HepG2 (cell line): ENCODE measurements at regions not wholly inside any gene's neighbourhood (a gene's known extent, or its start where the extent isn't known, plus 50 kb on each side); places are given as distances from the start of the nearest gene placed in this dataset.

Experiments used
- ATAC-seq: fragments of 200-7000 bp; cut with Tn5 transposase; 3 replicates; pipeline ENCODE4 v1.9.1; 2020; ENCODE audit warnings: mild to moderate bottlenecking, moderate library complexity
- BruUV-seq: library from RNA; stranded (reverse); fragments of 400-500 nt; replicated peaks from 2 replicates; lab custom pipeline; 2021; lab: Mats Ljungman, UMichigan
- CTCF ChIA-PET: fragments of 300-600 bp; formaldehyde crosslinking; extraction: SDS; loops from one replicate; lab custom pipeline; 2021; ENCODE audit warnings: low total read pairs, inconsistent platforms, low intra/inter-chr PET ratio; lab: Yijun Ruan, JAX
- POLR2A ChIA-PET: fragments of 350-600 bp; sonication (Branson Sonifier 250); formaldehyde crosslinking; loops from one replicate; lab custom pipeline; 2020; ENCODE audit warnings: antibody characterized with exemption, inconsistent platforms; lab: Yijun Ruan, JAX
- DNase-seq: peaks from one replicate; pipeline ENCODE4 v3.0.0-alpha.2; 2015; ENCODE audit warnings: low spot score
- FAIRE-seq: peaks from 3 replicates; lab custom pipeline; 2011; peaks lifted over from hg19 to GRCh38; lab: Jason Lieb, UNC
- H2AFZ ChIP-seq: one replicate; pipeline ENCODE4 v1.6.1; 2011; ENCODE audit warnings: low read length, inconsistent platforms
- H3K27ac ChIP-seq: fragments of 300-600 bp; 3 replicates; pipeline ENCODE4 v1.8.0; 2011; ENCODE audit warnings: mixed run types, mild to moderate bottlenecking, mixed read lengths, low read length, inconsistent platforms; ENCODE audit not compliant: insufficient read depth; ENCODE audit errors: extremely low read length
- H3K27me3 ChIP-seq, 2 experiments: fragments of 200-600 bp in 1 of 2; 2 replicates in 1 of 2; 3 replicates in 1 of 2; pipeline versions ENCODE4 v1.6.0 to v1.8.0; 2011; ENCODE audit warnings: low read length in 2 of 2, mild to moderate bottlenecking in 2 of 2, moderate library complexity in 2 of 2, inconsistent platforms in 1 of 2; ENCODE audit not compliant: insufficient read depth in 2 of 2, control insufficient read depth in 1 of 2
- H3K36me3 ChIP-seq, 2 experiments: fragments of 200-600 bp in 1 of 2; replicated peaks in 1 of 2; 2 replicates in 1 of 2; 3 replicates in 1 of 2; pipeline versions ENCODE4 v1.5.1 to v1.8.0; 2011; ENCODE audit warnings: low read length in 2 of 2, inconsistent platforms in 1 of 2; ENCODE audit not compliant: insufficient read depth in 2 of 2, control insufficient read depth in 1 of 2
- H3K4me1 ChIP-seq: 2 replicates; pipeline ENCODE4 v1.5.1; 2012; ENCODE audit warnings: low read length, inconsistent platforms; ENCODE audit not compliant: insufficient read depth
- H3K4me2 ChIP-seq: 2 replicates; pipeline ENCODE4 v1.6.0; 2011; ENCODE audit warnings: low read depth, low read length, inconsistent platforms
- H3K4me3 ChIP-seq, 3 experiments: fragments of 200-600 bp in 1 of 3; sonication (generic), shearing (Covaris generic) in 1 of 3; replicated peaks in 1 of 3; 2 replicates each; pipeline ENCODE4 v1.5.1; 2011 to 2016; ENCODE audit warnings: low read length in 3 of 3, inconsistent platforms in 2 of 3, low read depth in 2 of 3, mild to moderate bottlenecking in 2 of 3, control low read depth in 1 of 3, mixed read lengths in 1 of 3; ENCODE audit not compliant: insufficient read depth in 1 of 3
- H3K79me2 ChIP-seq: one replicate; pipeline ENCODE4 v1.6.1; 2011; ENCODE audit warnings: low read length, inconsistent platforms; ENCODE audit not compliant: insufficient read depth
- H3K9ac ChIP-seq: 2 replicates; pipeline ENCODE4 v1.6.0; 2011; ENCODE audit warnings: mild to moderate bottlenecking, low read depth, low read length, inconsistent platforms; ENCODE audit not compliant: insufficient read depth
- H3K9me3 ChIP-seq: 2 replicates; pipeline ENCODE4 v1.5.1; 2012; ENCODE audit warnings: mild to moderate bottlenecking, low read length
- H4K20me1 ChIP-seq: 2 replicates; pipeline ENCODE4 v1.6.0; 2011; ENCODE audit warnings: inconsistent platforms, mild to moderate bottlenecking, low read length, moderate library complexity; ENCODE audit not compliant: insufficient read depth
- AGO1 ChIP-seq: fragments of 200-400 bp; formaldehyde crosslinking; IDR thresholded peaks from 2 replicates; pipeline ENCODE4 v1.6.1; 2017; ENCODE audit warnings: mild to moderate bottlenecking, low read depth, low read length, moderate library complexity; ENCODE audit not compliant: poor library complexity, severe bottlenecking
- AKAP8 ChIP-seq: sonication (generic); formaldehyde crosslinking; IDR thresholded peaks from 2 replicates; pipeline ENCODE4 v1.5.1; 2020; ENCODE audit warnings: mild to moderate bottlenecking, missing genetic modification reagents
- MEIS2 ChIP-seq: sonication (generic); formaldehyde crosslinking; IDR thresholded peaks from 2 replicates; pipeline ENCODE4 v1.9.0; 2021; ENCODE audit warnings: mild to moderate bottlenecking, missing genetic modification reagents
- NRL ChIP-seq: sonication (generic); formaldehyde crosslinking; IDR thresholded peaks from 2 replicates; pipeline ENCODE4 v1.5.0; 2020; ENCODE audit warnings: missing genetic modification reagents, mild to moderate bottlenecking, moderate library complexity, borderline replicate concordance
- PITX1 ChIP-seq: sonication (generic); formaldehyde crosslinking; IDR thresholded peaks from 2 replicates; pipeline ENCODE4 v1.5.1; 2020; ENCODE audit warnings: mild to moderate bottlenecking, missing genetic modification reagents
- SNAPC2 ChIP-seq: sonication (generic); formaldehyde crosslinking; IDR thresholded peaks from 2 replicates; pipeline ENCODE4 v1.8.1; 2022; ENCODE audit warnings: mild to moderate bottlenecking, missing genetic modification reagents
- SSRP1 ChIP-seq: IDR thresholded peaks from 2 replicates; pipeline ENCODE4 v1.6.1; 2016; ENCODE audit warnings: control low read depth
- TOPORS ChIP-seq: sonication (generic); formaldehyde crosslinking; IDR thresholded peaks from 2 replicates; pipeline ENCODE4 v1.8.0; 2023; ENCODE audit warnings: mild to moderate bottlenecking, missing genetic modification reagents
- ZNF333 ChIP-seq: sonication (generic); formaldehyde crosslinking; IDR thresholded peaks from 2 replicates; pipeline ENCODE4 v1.4.0; 2020; ENCODE audit warnings: mild to moderate bottlenecking, missing genetic modification reagents, borderline replicate concordance
- ZSCAN20 ChIP-seq: sonication (generic); formaldehyde crosslinking; IDR thresholded peaks from 2 replicates; pipeline ENCODE4 v1.4.0; 2020; ENCODE audit warnings: missing genetic modification reagents, mild to moderate bottlenecking, borderline replicate concordance
- WGBS: methylation state at CpG from one replicate; pipeline ENCODE4 v1.1.6; 2017; ENCODE audit warnings: low lambda C conversion rate; 5-methylcytosine and 5-hydroxymethylcytosine counted together
- in situ Hi-C: cut with HindIII; loops from 2 replicates; pipeline ENCODE4 v1.10.0; 2017; ENCODE audit warnings: low pct_unique_long_range_greater_than_20kb; ENCODE audit not compliant: extremely low pct_ligation_motif_present
- intact Hi-C: fragments of 100-400 bp; cut with micrococcal nuclease; formaldehyde crosslinking; loops from one replicate; pipeline ENCODE4 v1.10.0; 2022; ENCODE audit not compliant: unreplicated experiment
- TF ChIP-seq, protein P1 (sequence below), 2 experiments: fragments of 450-650 bp in 1 of 2; sonication (generic) in 1 of 2; formaldehyde crosslinking in 1 of 2; IDR thresholded peaks; 2 replicates each; pipeline versions ENCODE4 v1.6.1 to v1.8.0; 2016 to 2022; ENCODE audit warnings: antibody characterized with exemption in 1 of 2, mild to moderate bottlenecking in 1 of 2, missing genetic modification reagents in 1 of 2
- TF ChIP-seq, protein P2 (sequence below): IDR thresholded peaks from 2 replicates; pipeline ENCODE4 v1.6.1; 2016; ENCODE audit warnings: low read depth, control low read depth

DNA sequence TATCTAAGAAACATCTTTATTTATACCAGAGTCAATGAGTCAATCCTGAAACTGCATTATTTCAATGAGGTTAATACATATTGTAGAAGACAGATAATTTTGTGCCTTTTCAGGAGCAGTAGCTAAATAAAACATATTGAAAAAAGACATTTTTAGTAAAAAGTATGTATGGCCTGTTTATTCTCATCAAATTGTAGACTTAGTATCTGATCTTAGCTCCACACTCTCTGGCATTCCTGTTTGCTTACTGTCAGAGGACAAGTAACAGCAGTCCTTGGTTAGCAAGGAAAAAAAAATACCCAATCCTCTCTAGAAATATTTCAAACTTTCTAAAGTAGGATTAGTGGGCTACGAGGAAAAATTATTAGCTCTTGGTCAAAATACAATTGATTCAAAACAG is 50.5 kb upstream of the GUCY1A1 start:
- BruUV-seq = no TSS peak
- Histone ChIP-seq H3K9me3 (no peaks in the 10 kb centered on the region), H3K4me2 (no peak overlapping the region), H3K27me3 (no peaks in the 10 kb centered on the region), H2AFZ (no peak overlapping the region), H3K4me3 (no peak overlapping the region), H3K79me2 (no peaks in the 10 kb centered on the region), H3K4me1 (no peaks in the 10 kb centered on the region), H3K27ac (no peak overlapping the region), H3K9ac (no peak overlapping the region), H4K20me1 (no peaks in the 10 kb centered on the region), H3K36me3 (no peaks in the 10 kb centered on the region)
- intact Hi-C loops = no loop called here
- TF ChIP-seq NRL (CRISPR knock-in tag) = no peak
- no peak for TF ChIP-seq TOPORS (CRISPR knock-in tag)
- TF ChIP-seq, protein P1, sequence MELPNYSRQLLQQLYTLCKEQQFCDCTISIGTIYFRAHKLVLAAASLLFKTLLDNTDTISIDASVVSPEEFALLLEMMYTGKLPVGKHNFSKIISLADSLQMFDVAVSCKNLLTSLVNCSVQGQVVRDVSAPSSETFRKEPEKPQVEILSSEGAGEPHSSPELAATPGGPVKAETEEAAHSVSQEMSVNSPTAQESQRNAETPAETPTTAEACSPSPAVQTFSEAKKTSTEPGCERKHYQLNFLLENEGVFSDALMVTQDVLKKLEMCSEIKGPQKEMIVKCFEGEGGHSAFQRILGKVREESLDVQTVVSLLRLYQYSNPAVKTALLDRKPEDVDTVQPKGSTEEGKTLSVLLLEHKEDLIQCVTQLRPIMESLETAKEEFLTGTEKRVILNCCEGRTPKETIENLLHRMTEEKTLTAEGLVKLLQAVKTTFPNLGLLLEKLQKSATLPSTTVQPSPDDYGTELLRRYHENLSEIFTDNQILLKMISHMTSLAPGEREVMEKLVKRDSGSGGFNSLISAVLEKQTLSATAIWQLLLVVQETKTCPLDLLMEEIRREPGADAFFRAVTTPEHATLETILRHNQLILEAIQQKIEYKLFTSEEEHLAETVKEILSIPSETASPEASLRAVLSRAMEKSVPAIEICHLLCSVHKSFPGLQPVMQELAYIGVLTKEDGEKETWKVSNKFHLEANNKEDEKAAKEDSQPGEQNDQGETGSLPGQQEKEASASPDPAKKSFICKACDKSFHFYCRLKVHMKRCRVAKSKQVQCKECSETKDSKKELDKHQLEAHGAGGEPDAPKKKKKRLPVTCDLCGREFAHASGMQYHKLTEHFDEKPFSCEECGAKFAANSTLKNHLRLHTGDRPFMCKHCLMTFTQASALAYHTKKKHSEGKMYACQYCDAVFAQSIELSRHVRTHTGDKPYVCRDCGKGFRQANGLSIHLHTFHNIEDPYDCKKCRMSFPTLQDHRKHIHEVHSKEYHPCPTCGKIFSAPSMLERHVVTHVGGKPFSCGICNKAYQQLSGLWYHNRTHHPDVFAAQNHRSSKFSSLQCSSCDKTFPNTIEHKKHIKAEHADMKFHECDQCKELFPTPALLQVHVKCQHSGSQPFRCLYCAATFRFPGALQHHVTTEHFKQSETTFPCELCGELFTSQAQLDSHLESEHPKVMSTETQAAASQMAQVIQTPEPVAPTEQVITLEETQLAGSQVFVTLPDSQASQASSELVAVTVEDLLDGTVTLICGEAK (IDR thresholded peaks at IDR 0.05) = no peak
- TF ChIP-seq, protein P1 (CRISPR knock-in tag; IDR thresholded peaks at IDR 0.05) = no peak
- TF ChIP-seq, protein P2, sequence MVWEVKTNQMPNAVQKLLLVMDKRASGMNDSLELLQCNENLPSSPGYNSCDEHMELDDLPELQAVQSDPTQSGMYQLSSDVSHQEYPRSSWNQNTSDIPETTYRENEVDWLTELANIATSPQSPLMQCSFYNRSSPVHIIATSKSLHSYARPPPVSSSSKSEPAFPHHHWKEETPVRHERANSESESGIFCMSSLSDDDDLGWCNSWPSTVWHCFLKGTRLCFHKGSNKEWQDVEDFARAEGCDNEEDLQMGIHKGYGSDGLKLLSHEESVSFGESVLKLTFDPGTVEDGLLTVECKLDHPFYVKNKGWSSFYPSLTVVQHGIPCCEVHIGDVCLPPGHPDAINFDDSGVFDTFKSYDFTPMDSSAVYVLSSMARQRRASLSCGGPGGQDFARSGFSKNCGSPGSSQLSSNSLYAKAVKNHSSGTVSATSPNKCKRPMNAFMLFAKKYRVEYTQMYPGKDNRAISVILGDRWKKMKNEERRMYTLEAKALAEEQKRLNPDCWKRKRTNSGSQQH (CRISPR knock-in tag) = no peak
- no peak for TF ChIP-seq ZSCAN20 (CRISPR knock-in tag)
- TF ChIP-seq ZNF333 (CRISPR knock-in tag) = no peak
- TF ChIP-seq PITX1 (CRISPR knock-in tag) = no peak
- no peak for TF ChIP-seq SNAPC2
- TF ChIP-seq AGO1 = no peak
- no peak for TF ChIP-seq SSRP1 (CRISPR knock-in tag)
- no peak for TF ChIP-seq AKAP8
- no peak for TF ChIP-seq MEIS2 (CRISPR knock-in tag)
- ATAC-seq (no peak), DNase-seq (no peak), FAIRE-seq (no peak)
- ChIA-PET POLR2A (no interaction called here), CTCF (no interaction called here)
- WGBS = 0% methylated on average over 1 of the region's 1 CpG
- in situ Hi-C loops = no loop called here
